ENCODE measurements at regions not wholly inside any gene's neighbourhood (a gene's known extent, or its start where the extent isn't known, plus 50 kb on each side); places are given as distances from the start of the nearest gene placed in this dataset.

- TF ChIP-seq CTCF (IDR thresholded peaks at IDR 0.05) = no peak
- no peak for TF ChIP-seq BHLHE40 (IDR thresholded peaks at IDR 0.05; ENCODE audit: low read depth, low read length)
- TF ChIP-seq RAD21 (conservative IDR thresholded peaks at IDR 0.05 in 1 of 2, IDR thresholded peaks at IDR 0.05 in 1 of 2) = no peak
- no peak for TF ChIP-seq HMGXB4 (CRISPR knock-in tag; IDR thresholded peaks at IDR 0.05; ENCODE audit: borderline replicate concordance)
- no peak for TF ChIP-seq CHD4 (IDR thresholded peaks at IDR 0.05; ENCODE audit: borderline replicate concordance)
Observed at GRCh38 chrX:124818033-124818432, 471.7 kb downstream of the SH2D1A start.

Measured in A549 (cell line).